ENCODE measurements at regions not wholly inside any gene's neighbourhood (a gene's known extent, or its start where the extent isn't known, plus 50 kb on each side); places are given as distances from the start of the nearest gene placed in this dataset.

- no peaks in the 10 kb centered on the region for H3K4me1 ChIP-seq (ENCODE audit: insufficient read depth, low read length)
- H2AFZ ChIP-seq (ENCODE audit: low read length) = no peak overlapping the region
- no peak overlapping the region for H3K27ac ChIP-seq (ENCODE audit: low read length)
- intact Hi-C loops (cut with micrococcal nuclease) = no loop called here
- no peaks in the 10 kb centered on the region for H3K9me3 ChIP-seq (ENCODE audit: low read length)
- no peak overlapping the region for H3K4me2 ChIP-seq (ENCODE audit: low read length)
- BruUV-seq (replicated peaks) = no TSS peak
- no peak for ATAC-seq
- no peaks in the 10 kb centered on the region for H3K9me2 ChIP-seq (replicated peaks; ENCODE audit: low read length)
- no peak overlapping the region for H3K4me3 ChIP-seq (ENCODE audit: low read length)
- H3K36me3 ChIP-seq (ENCODE audit: low read depth, low read length) = no peaks in the 10 kb centered on the region
- no peaks in the 10 kb centered on the region for H3K79me2 ChIP-seq (ENCODE audit: low read length)
- no peaks in the 10 kb centered on the region for H3F3A ChIP-seq (ENCODE audit: low read length, unreplicated experiment)
- no peak for DNase-seq
- no peaks in the 10 kb centered on the region for H4K20me1 ChIP-seq (ENCODE audit: low read length)
- ChIA-PET POLR2A (ENCODE audit: unreplicated experiment) (no interaction called here), CTCF (no interaction called here)
- H3K27me3 ChIP-seq (ENCODE audit: low read length) = 0 out of 2 replicates have a peak, but pooled peaks cover 7% of the 10 kb centered on the region
- TF ChIP-seq EZH2 (IDR thresholded peaks at IDR 0.05; ENCODE audit: low read length, unreplicated experiment) (no peak), CTCF (conservative IDR thresholded peaks at IDR 0.05; ENCODE audit: low read depth, low read length) (no peak), EZH2phosphoT487 (IDR thresholded peaks at IDR 0.05; ENCODE audit: borderline replicate concordance, low read length) (no peak)
- H3K9ac ChIP-seq (ENCODE audit: low read length) = no peak overlapping the region
Measured at GRCh38 chr11:95542868-95543551, 246.6 kb downstream of the FAM76B start.

- DNase-seq (no peak), ATAC-seq (no peak)
- H3K27ac ChIP-seq (ENCODE audit: low read length) = no peak overlapping the region
- no TSS peak for BruUV-seq (replicated peaks)
- no peak overlapping the region for H3K4me2 ChIP-seq (ENCODE audit: low read length)
- no peaks in the 10 kb centered on the region for H3K9me3 ChIP-seq (ENCODE audit: low read length)
- no peaks in the 10 kb centered on the region for H3K4me1 ChIP-seq (ENCODE audit: insufficient read depth, low read length)
- H3F3A ChIP-seq (ENCODE audit: low read length, unreplicated experiment) = no peaks in the 10 kb centered on the region
- intact Hi-C loops (cut with micrococcal nuclease) = no loop called here
- no peak overlapping the region for H3K4me3 ChIP-seq (ENCODE audit: low read length)
- no peak overlapping the region for H2AFZ ChIP-seq (ENCODE audit: low read length)
- 0 out of 2 replicates have a peak, but pooled peaks cover 8% of the 10 kb centered on the region for H3K27me3 ChIP-seq (ENCODE audit: low read length)
- no peak overlapping the region for H3K9ac ChIP-seq (ENCODE audit: low read length)
- H3K79me2 ChIP-seq (ENCODE audit: low read length) = no peaks in the 10 kb centered on the region
- no peaks in the 10 kb centered on the region for H3K9me2 ChIP-seq (replicated peaks; ENCODE audit: low read length)
- H3K36me3 ChIP-seq (ENCODE audit: low read depth, low read length) = no peaks in the 10 kb centered on the region
- POLR2A ChIA-PET (ENCODE audit: unreplicated experiment) = no interaction called here
- H4K20me1 ChIP-seq (ENCODE audit: low read length) = no peaks in the 10 kb centered on the region
- CTCF ChIA-PET = no interaction called here
- TF ChIP-seq EZH2phosphoT487 (IDR thresholded peaks at IDR 0.05; ENCODE audit: borderline replicate concordance, low read length) = no peak
- no peak for TF ChIP-seq EZH2 (IDR thresholded peaks at IDR 0.05; ENCODE audit: low read length, unreplicated experiment)
- TF ChIP-seq CTCF (conservative IDR thresholded peaks at IDR 0.05; ENCODE audit: low read depth, low read length) = no peak
Measured at GRCh38 chr11:95541715-95542114, 247.9 kb downstream of the FAM76B start.

GRCh38 chr11:95536047-95536690 is 253.4 kb downstream of the FAM76B start:
- no peak overlapping the region for H3K9ac ChIP-seq (ENCODE audit: low read length)
- no peak for ATAC-seq
- no peak for DNase-seq
- no peak overlapping the region for H3K4me3 ChIP-seq (ENCODE audit: low read length)
- intact Hi-C loops (cut with micrococcal nuclease) = no loop called here
- no peak overlapping the region for H2AFZ ChIP-seq (ENCODE audit: low read length)
- H3K27me3 ChIP-seq (ENCODE audit: low read length) = peaks cover 44% of the 10 kb centered on the region; the same call in 1 of the 2 replicates
- ChIA-PET CTCF (no interaction called here), POLR2A (ENCODE audit: unreplicated experiment) (no interaction called here)
- H3F3A ChIP-seq (ENCODE audit: low read length, unreplicated experiment) = no peaks in the 10 kb centered on the region
- H4K20me1 ChIP-seq (ENCODE audit: low read length) = no peaks in the 10 kb centered on the region
- H3K9me2 ChIP-seq (replicated peaks; ENCODE audit: low read length) = no peaks in the 10 kb centered on the region
- H3K4me2 ChIP-seq (ENCODE audit: low read length) = no peak overlapping the region
- TF ChIP-seq EZH2 (IDR thresholded peaks at IDR 0.05; ENCODE audit: low read length, unreplicated experiment) (no peak), EZH2phosphoT487 (IDR thresholded peaks at IDR 0.05; ENCODE audit: borderline replicate concordance, low read length) (no peak), CTCF (conservative IDR thresholded peaks at IDR 0.05; ENCODE audit: low read depth, low read length) (no peak)
- no peak overlapping the region for H3K27ac ChIP-seq (ENCODE audit: low read length)
- no peaks in the 10 kb centered on the region for H3K4me1 ChIP-seq (ENCODE audit: insufficient read depth, low read length)
- H3K36me3 ChIP-seq (ENCODE audit: low read depth, low read length) = no peaks in the 10 kb centered on the region
- no peaks in the 10 kb centered on the region for H3K79me2 ChIP-seq (ENCODE audit: low read length)
- no peaks in the 10 kb centered on the region for H3K9me3 ChIP-seq (ENCODE audit: low read length)
- BruUV-seq (replicated peaks) = no TSS peak
